Tibial nerve (tissue), 4 donors: ENCODE measurements at regions not wholly inside any gene's neighbourhood (a gene's known extent, or its start where the extent isn't known, plus 50 kb on each side); places are given as distances from the start of the nearest gene placed in this dataset.

Experiments used
- DNase-seq, 2 donors: peaks; one replicate each; pipeline ENCODE4 v3.0.0-alpha.2; 2019; ENCODE audit warnings: low spot score in 2 of 2
- H3K27ac ChIP-seq, 4 donors: fragments of 200-600 bp; sonication (generic) in 3 of 4; one replicate each; pipeline ENCODE4 v1.5.1; 2017 to 2019; ENCODE audit warnings: mild to moderate bottlenecking in 1 of 4
- H3K27me3 ChIP-seq, 2 donors: fragments of 200-600 bp; sonication (generic) in 1 of 2; one replicate each; pipeline versions ENCODE4 v1.5.1 to v1.6.0; 2017 to 2019
- H3K36me3 ChIP-seq, 3 donors: fragments of 200-600 bp; sonication (generic); one replicate each; pipeline ENCODE4 v1.5.1; 2018 to 2019
- H3K4me1 ChIP-seq, 4 donors: fragments of 200-600 bp; sonication (generic) in 3 of 4; one replicate each; pipeline ENCODE4 v1.5.1; 2017 to 2019
- H3K4me3 ChIP-seq, 4 donors: fragments of 200-600 bp; sonication (generic) in 3 of 4; one replicate each; pipeline ENCODE4 v1.5.1; 2017 to 2019; ENCODE audit warnings: mild to moderate bottlenecking in 1 of 4, moderate library complexity in 1 of 4
- H3K9me3 ChIP-seq, 4 donors: fragments of 200-600 bp; sonication (generic) in 3 of 4; one replicate each; pipeline ENCODE4 v1.5.1; 2017 to 2019
- CTCF ChIP-seq, 5 experiments: fragments of 200-600 bp in 3 of 5; fragments of 450-650 bp in 2 of 5; sonication (generic) in 3 of 5; IDR thresholded peaks; one replicate each; pipeline ENCODE4 v1.5.1; 2016 to 2019; ENCODE audit warnings: antibody characterized with exemption in 5 of 5, mild to moderate bottlenecking in 3 of 5, moderate library complexity in 2 of 5
- EP300 ChIP-seq, 2 donors: sonication (generic); formaldehyde crosslinking; IDR thresholded peaks; one replicate each; pipeline ENCODE4 v1.6.1; 2017; ENCODE audit warnings: antibody characterized with exemption in 2 of 2, mild to moderate bottlenecking in 1 of 2
- POLR2A ChIP-seq, 2 donors: fragments of 450-650 bp; IDR thresholded peaks; one replicate each; pipeline ENCODE4 v1.6.1; 2017; ENCODE audit warnings: antibody characterized with exemption in 2 of 2, mild to moderate bottlenecking in 2 of 2, moderate library complexity in 2 of 2
- WGBS, 2 donors: methylation state at CpG; one replicate each; pipeline ENCODE4 v1.1.5; 2018; 5-methylcytosine and 5-hydroxymethylcytosine counted together

GRCh38 chr12:90153827-90154226, 445.2 kb upstream of the ATP2B1 start:
- Histone ChIP-seq H3K27me3 (no peaks in the 10 kb centered on the region), H3K4me1 (no peaks in the 10 kb centered on the region), H3K9me3 (no peaks in the 10 kb centered on the region), H3K36me3 (no peaks in the 10 kb centered on the region), H3K27ac (no peak overlapping the region), H3K4me3 (no peak overlapping the region)
- no peak for TF ChIP-seq EP300 (IDR thresholded peaks at IDR 0.05)
- TF ChIP-seq CTCF (IDR thresholded peaks at IDR 0.05): no peak
- TF ChIP-seq POLR2A (IDR thresholded peaks at IDR 0.05): no peak
- no peak for DNase-seq
- WGBS, 2 donors: 93 to 94% methylated on average over 5 of the region's 5 CpGs

GRCh38 chr12:90152897-90153624, 444.4 kb upstream of the ATP2B1 start:
- TF ChIP-seq POLR2A (IDR thresholded peaks at IDR 0.05): no peak
- no peak overlapping the region for H3K27ac ChIP-seq
- no peak overlapping the region for H3K4me3 ChIP-seq
- H3K9me3 ChIP-seq: no peaks in the 10 kb centered on the region
- H3K36me3 ChIP-seq: no peaks in the 10 kb centered on the region
- WGBS, 2 donors: 52 to 60% methylated on average over 10 of the region's 10 CpGs
- DNase-seq: no peak
- no peaks in the 10 kb centered on the region for H3K27me3 ChIP-seq
- H3K4me1 ChIP-seq: no peaks in the 10 kb centered on the region

GRCh38 chr12:90151491-90152015, 442.9 kb upstream of the ATP2B1 start:
- H3K9me3 ChIP-seq: no peaks in the 10 kb centered on the region
- no peak for DNase-seq
- H3K27ac ChIP-seq: no peak overlapping the region
- H3K4me1 ChIP-seq: no peaks in the 10 kb centered on the region
- TF ChIP-seq POLR2A (IDR thresholded peaks at IDR 0.05) (no peak), EP300 (IDR thresholded peaks at IDR 0.05) (no peak), CTCF (IDR thresholded peaks at IDR 0.05) (no peak)
- H3K4me3 ChIP-seq: no peak overlapping the region
- WGBS, 2 donors: 47 to 52% methylated on average over 3 of the region's 3 CpGs
- H3K36me3 ChIP-seq: no peaks in the 10 kb centered on the region
- H3K27me3 ChIP-seq: no peaks in the 10 kb centered on the region

- Histone ChIP-seq H3K27ac (no peak overlapping the region), H3K4me3 (no peak overlapping the region), H3K4me1 (no peaks in the 10 kb centered on the region), H3K27me3 (no peaks in the 10 kb centered on the region), H3K36me3 (no peaks in the 10 kb centered on the region), H3K9me3 (no peaks in the 10 kb centered on the region)
- TF ChIP-seq CTCF (IDR thresholded peaks at IDR 0.05) (no peak), POLR2A (IDR thresholded peaks at IDR 0.05) (no peak), EP300 (IDR thresholded peaks at IDR 0.05) (no peak)
- WGBS, 2 donors: 91 to 94% methylated on average over 1 of the region's 1 CpG
- DNase-seq: no peak
Observed at GRCh38 chr12:90149453-90149852, 440.8 kb upstream of the ATP2B1 start.

- no peak overlapping the region for H3K27ac ChIP-seq
- no peaks in the 10 kb centered on the region for H3K9me3 ChIP-seq
- H3K4me1 ChIP-seq: no peaks in the 10 kb centered on the region
- H3K36me3 ChIP-seq: no peaks in the 10 kb centered on the region
- no peak for DNase-seq
- 66 to 70% methylated on average over 4 of the region's 4 CpGs for WGBS, 2 donors
- H3K4me3 ChIP-seq: no peak overlapping the region
- TF ChIP-seq POLR2A (IDR thresholded peaks at IDR 0.05) (no peak), EP300 (IDR thresholded peaks at IDR 0.05) (no peak), CTCF (IDR thresholded peaks at IDR 0.05) (no peak)
- no peaks in the 10 kb centered on the region for H3K27me3 ChIP-seq
Observed at GRCh38 chr12:90129366-90130030, 420.9 kb upstream of the ATP2B1 start.
